ENCODE measurements at regions not wholly inside any gene's neighbourhood (a gene's known extent, or its start where the extent isn't known, plus 50 kb on each side); places are given as distances from the start of the nearest gene placed in this dataset.

DNA sequence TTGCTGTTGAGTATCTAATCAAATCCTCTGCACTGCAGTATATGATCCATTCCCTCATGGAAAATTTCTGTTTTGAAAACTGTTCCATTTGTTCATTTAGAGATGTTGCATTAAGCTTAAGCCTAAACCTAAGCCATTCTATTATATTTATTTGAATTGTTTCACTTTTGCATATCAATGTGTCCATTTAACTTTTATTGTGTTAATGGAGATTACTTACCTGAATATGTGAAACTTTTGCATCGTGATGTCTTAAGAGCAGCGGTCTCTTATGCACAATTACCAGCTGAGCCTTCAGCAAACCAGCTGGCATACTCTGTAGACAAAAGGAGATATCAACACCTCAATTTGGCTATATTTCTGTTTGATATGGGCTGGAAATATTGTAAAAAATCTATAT is 922.5 kb upstream of the FBXO33 start:
- no peak for TF ChIP-seq POLR2A (IDR thresholded peaks at IDR 0.05)
- TF ChIP-seq, protein P1, sequence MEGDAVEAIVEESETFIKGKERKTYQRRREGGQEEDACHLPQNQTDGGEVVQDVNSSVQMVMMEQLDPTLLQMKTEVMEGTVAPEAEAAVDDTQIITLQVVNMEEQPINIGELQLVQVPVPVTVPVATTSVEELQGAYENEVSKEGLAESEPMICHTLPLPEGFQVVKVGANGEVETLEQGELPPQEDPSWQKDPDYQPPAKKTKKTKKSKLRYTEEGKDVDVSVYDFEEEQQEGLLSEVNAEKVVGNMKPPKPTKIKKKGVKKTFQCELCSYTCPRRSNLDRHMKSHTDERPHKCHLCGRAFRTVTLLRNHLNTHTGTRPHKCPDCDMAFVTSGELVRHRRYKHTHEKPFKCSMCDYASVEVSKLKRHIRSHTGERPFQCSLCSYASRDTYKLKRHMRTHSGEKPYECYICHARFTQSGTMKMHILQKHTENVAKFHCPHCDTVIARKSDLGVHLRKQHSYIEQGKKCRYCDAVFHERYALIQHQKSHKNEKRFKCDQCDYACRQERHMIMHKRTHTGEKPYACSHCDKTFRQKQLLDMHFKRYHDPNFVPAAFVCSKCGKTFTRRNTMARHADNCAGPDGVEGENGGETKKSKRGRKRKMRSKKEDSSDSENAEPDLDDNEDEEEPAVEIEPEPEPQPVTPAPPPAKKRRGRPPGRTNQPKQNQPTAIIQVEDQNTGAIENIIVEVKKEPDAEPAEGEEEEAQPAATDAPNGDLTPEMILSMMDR (IDR thresholded peaks at IDR 0.05) = no peak
